GM21447 (cell line): ENCODE measurements at regions not wholly inside any gene's neighbourhood (a gene's known extent, or its start where the extent isn't known, plus 50 kb on each side); places are given as distances from the start of the nearest gene placed in this dataset.
"Not testable (repeated sequence)": the region's sequence is repeated elsewhere in the genome, so short reads cannot be mapped to it uniquely, and the experiment has no call there.

Source experiments
- ATAC-seq: cut with Tn5 transposase; IDR thresholded peaks from one replicate; pipeline ENCODE4 v1.9.1; 2021; ENCODE audit not compliant: unreplicated experiment

- ATAC-seq: no peak
These were observed 232.1 kb upstream of the PDE4D start for GRCh38 chr5:60125636-60126035.

GRCh38 chr5:60102961-60103693 is 209.6 kb upstream of the PDE4D start:
- no peak for ATAC-seq

- no peak for ATAC-seq
These were observed 208.0 kb upstream of the PDE4D start for GRCh38 chr5:60101573-60101972.

GRCh38 chr5:60092671-60093422 is 199.3 kb upstream of the PDE4D start:
- no peak for ATAC-seq

GRCh38 chr5:60086583-60086982 is 193.1 kb upstream of the PDE4D start:
- no peak for ATAC-seq

GRCh38 chr5:60084226-60084625 is 190.7 kb upstream of the PDE4D start:
- no peak for ATAC-seq

- no peak for ATAC-seq
These were observed 183.8 kb upstream of the PDE4D start for GRCh38 chr5:60077292-60077691.

GRCh38 chr5:60076746-60077145 is 183.2 kb upstream of the PDE4D start:
- ATAC-seq: no peak

- no peak for ATAC-seq
These were observed 173.0 kb upstream of the PDE4D start for GRCh38 chr5:60066502-60066901.

- ATAC-seq: no peak
These were observed 166.9 kb upstream of the PDE4D start for GRCh38 chr5:60060389-60060788.

GRCh38 chr5:60056191-60056590 is 162.7 kb upstream of the PDE4D start:
- no peak for ATAC-seq

GRCh38 chr5:60055168-60055567 is 161.6 kb upstream of the PDE4D start:
- no peak for ATAC-seq

- ATAC-seq: not testable (repeated sequence)
These were observed 148.6 kb upstream of the PDE4D start for GRCh38 chr5:60041996-60042664.

- not testable (repeated sequence) for ATAC-seq
These were observed 148.0 kb upstream of the PDE4D start for GRCh38 chr5:60041508-60041907.

GRCh38 chr5:60036192-60036938 is 142.8 kb upstream of the PDE4D start:
- no peak for ATAC-seq

- ATAC-seq: no peak
These were observed 132.6 kb upstream of the PDE4D start for GRCh38 chr5:60026161-60026560.

- no peak for ATAC-seq
These were observed 130.6 kb upstream of the PDE4D start for GRCh38 chr5:60024104-60024503.

- ATAC-seq: no peak
These were observed 129.7 kb upstream of the PDE4D start for GRCh38 chr5:60023255-60023654.

- ATAC-seq: no peak
These were observed 126.9 kb upstream of the PDE4D start for GRCh38 chr5:60020457-60020856.

GRCh38 chr5:60018960-60019359 is 125.4 kb upstream of the PDE4D start:
- ATAC-seq: not testable (repeated sequence)

- no peak for ATAC-seq
These were observed 124.6 kb upstream of the PDE4D start for GRCh38 chr5:60018091-60018490.
